ENCODE measurements at regions not wholly inside any gene's neighbourhood (a gene's known extent, or its start where the extent isn't known, plus 50 kb on each side); places are given as distances from the start of the nearest gene placed in this dataset.

DNA sequence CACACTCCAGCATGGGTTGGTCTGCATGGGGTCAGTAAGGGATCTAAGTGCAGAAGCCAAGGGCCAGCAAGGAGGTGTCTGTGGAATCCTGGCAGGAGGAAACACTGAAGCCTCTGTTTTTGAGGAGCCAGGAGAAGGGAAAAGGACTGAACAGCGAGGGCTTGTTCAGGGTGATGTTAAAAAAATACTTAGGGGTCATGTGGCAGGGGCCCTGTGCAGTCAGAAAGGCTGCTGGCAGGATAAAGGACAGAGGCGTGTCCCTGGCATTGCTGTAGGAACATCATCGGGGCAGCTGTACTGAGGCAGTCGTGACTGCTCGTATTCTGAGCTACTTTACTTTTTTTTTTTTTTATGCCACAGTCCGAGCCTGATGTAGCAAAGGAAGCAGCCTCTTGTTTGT is 127.1 kb upstream of the ZFP64 start:
- ChIA-PET CTCF (interaction anchor here (0.6 kb wide), 1 partner anchor 18 kb away, joined by 3 read pairs; no protein-coding TSS in a partner anchor), POLR2A (ENCODE audit: unreplicated experiment) (no interaction called here)
- Histone ChIP-seq H3K9me1 (ENCODE audit: insufficient read depth, low read length) (no peaks in the 10 kb centered on the region), H4K5ac (ENCODE audit: low read depth, low read length) (no peak overlapping the region), H3K23ac (ENCODE audit: low read depth, low read length) (no peak overlapping the region), H3K27me3 (ENCODE audit: control insufficient read depth, insufficient read depth, low read length) (peaks cover 3% of the 10 kb centered on the region; the same call in 1 of the 2 replicates), H2BK20ac (ENCODE audit: low read depth, low read length) (no peak overlapping the region), H2AK5ac (ENCODE audit: low read depth, low read length) (no peak overlapping the region), H2BK120ac (ENCODE audit: low read depth, low read length) (no peak overlapping the region), H4K8ac (ENCODE audit: low read depth in 2 of 2, low read length in 2 of 2) (no peak overlapping the region), H3K4me3 (ENCODE audit: insufficient read depth, low read depth, low read length) (no peak overlapping the region), H2AFZ (replicated peaks; ENCODE audit: low read length, poor library complexity) (no peak overlapping the region), H3K4ac (ENCODE audit: low read depth, low read length) (no peak overlapping the region), H2BK15ac (ENCODE audit: low read depth, low read length) (no peak overlapping the region), H3K79me1 (ENCODE audit: low read depth in 1 of 2, low read length in 2 of 2) (no peaks in the 10 kb centered on the region), H3K14ac (replicated peaks; ENCODE audit: low read depth, low read length) (no peak overlapping the region), H3K9me3 (ENCODE audit: control insufficient read depth, insufficient read depth, low read length) (no peaks in the 10 kb centered on the region), H3K4me1 (ENCODE audit: control insufficient read depth, insufficient read depth, low read length) (no peaks in the 10 kb centered on the region), H3K27ac (ENCODE audit: insufficient read depth, low read length) (no peak overlapping the region), H3K56ac (ENCODE audit: extremely low read depth, insufficient read depth, low read length) (no peak overlapping the region), H4K91ac (ENCODE audit: insufficient read depth, low read depth, low read length) (no peak overlapping the region), H3K18ac (ENCODE audit: low read depth, low read length) (no peak overlapping the region), H2AK9ac (replicated peaks; ENCODE audit: low read depth, low read length, poor library complexity) (no peak overlapping the region), H2BK5ac (ENCODE audit: low read depth, low read length, poor library complexity, severe bottlenecking) (no peak overlapping the region), H3K36me3 (ENCODE audit: control insufficient read depth, insufficient read depth, low read length) (no peaks in the 10 kb centered on the region), H4K20me1 (ENCODE audit: insufficient read depth, low read length) (no peaks in the 10 kb centered on the region), H3K4me2 (ENCODE audit: low read depth, low read length) (no peak overlapping the region), H3K9ac (ENCODE audit: low read depth, low read length) (no peak overlapping the region)
- DNase-seq = no peak
- BruUV-seq (replicated peaks) = no TSS peak
- in situ Hi-C loops (cut with MboI; ENCODE audit: low sequenced_read_pairs) (loop anchor here (10.0 to 25.0 kb wide), 2 partner anchors 894 to 1226 kb away; no protein-coding TSS in a partner anchor), intact Hi-C loops (cut with micrococcal nuclease) (loop anchor here (10.0 kb wide), 1 partner anchor 476 kb away; no protein-coding TSS in a partner anchor), dilution Hi-C loops (cut with HindIII; ENCODE audit: low sequenced_read_pairs, unreplicated experiment) (no loop called here)
- ATAC-seq (ENCODE audit: low read depth) = no peak
- TF ChIP-seq RCOR1 (IDR thresholded peaks at IDR 0.05; ENCODE audit: insufficient replicate concordance, low read length) (no peak), CEBPB (IDR thresholded peaks at IDR 0.05; ENCODE audit: low read depth, low read length) (no peak), CHD1 (IDR thresholded peaks at IDR 0.05; ENCODE audit: low read depth, low read length) (no peak), RAD21 (IDR thresholded peaks at IDR 0.05; ENCODE audit: low read length) (no peak), BHLHE40 (IDR thresholded peaks at IDR 0.05; ENCODE audit: low read depth, low read length) (no peak), RFX5 (IDR thresholded peaks at IDR 0.05; ENCODE audit: low read depth, low read length) (no peak), NFE2L2 (IDR thresholded peaks at IDR 0.05; ENCODE audit: low read depth, low read length) (no peak), MXI1 (IDR thresholded peaks at IDR 0.05; ENCODE audit: borderline replicate concordance, low read depth, low read length) (no peak), FOS (IDR thresholded peaks at IDR 0.05; ENCODE audit: low read depth, low read length) (no peak), MAZ (IDR thresholded peaks at IDR 0.05; ENCODE audit: borderline replicate concordance, low read depth, low read length) (no peak), MAFK (IDR thresholded peaks at IDR 0.05; ENCODE audit: low read depth, low read length) (no peak), SMC3 (IDR thresholded peaks at IDR 0.05; ENCODE audit: low read depth, low read length) (no peak), POLR2A (IDR thresholded peaks at IDR 0.05; ENCODE audit: low read depth, low read length) (no peak)
- TF ChIP-seq, protein P1, sequence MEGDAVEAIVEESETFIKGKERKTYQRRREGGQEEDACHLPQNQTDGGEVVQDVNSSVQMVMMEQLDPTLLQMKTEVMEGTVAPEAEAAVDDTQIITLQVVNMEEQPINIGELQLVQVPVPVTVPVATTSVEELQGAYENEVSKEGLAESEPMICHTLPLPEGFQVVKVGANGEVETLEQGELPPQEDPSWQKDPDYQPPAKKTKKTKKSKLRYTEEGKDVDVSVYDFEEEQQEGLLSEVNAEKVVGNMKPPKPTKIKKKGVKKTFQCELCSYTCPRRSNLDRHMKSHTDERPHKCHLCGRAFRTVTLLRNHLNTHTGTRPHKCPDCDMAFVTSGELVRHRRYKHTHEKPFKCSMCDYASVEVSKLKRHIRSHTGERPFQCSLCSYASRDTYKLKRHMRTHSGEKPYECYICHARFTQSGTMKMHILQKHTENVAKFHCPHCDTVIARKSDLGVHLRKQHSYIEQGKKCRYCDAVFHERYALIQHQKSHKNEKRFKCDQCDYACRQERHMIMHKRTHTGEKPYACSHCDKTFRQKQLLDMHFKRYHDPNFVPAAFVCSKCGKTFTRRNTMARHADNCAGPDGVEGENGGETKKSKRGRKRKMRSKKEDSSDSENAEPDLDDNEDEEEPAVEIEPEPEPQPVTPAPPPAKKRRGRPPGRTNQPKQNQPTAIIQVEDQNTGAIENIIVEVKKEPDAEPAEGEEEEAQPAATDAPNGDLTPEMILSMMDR (conservative IDR thresholded peaks at IDR 0.05; ENCODE audit: low read depth, low read length) = no peak
- TF ChIP-seq, protein P2, sequence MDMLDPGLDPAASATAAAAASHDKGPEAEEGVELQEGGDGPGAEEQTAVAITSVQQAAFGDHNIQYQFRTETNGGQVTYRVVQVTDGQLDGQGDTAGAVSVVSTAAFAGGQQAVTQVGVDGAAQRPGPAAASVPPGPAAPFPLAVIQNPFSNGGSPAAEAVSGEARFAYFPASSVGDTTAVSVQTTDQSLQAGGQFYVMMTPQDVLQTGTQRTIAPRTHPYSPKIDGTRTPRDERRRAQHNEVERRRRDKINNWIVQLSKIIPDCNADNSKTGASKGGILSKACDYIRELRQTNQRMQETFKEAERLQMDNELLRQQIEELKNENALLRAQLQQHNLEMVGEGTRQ (IDR thresholded peaks at IDR 0.05; ENCODE audit: low read depth, low read length) = no peak
- TF ChIP-seq, protein P3, sequence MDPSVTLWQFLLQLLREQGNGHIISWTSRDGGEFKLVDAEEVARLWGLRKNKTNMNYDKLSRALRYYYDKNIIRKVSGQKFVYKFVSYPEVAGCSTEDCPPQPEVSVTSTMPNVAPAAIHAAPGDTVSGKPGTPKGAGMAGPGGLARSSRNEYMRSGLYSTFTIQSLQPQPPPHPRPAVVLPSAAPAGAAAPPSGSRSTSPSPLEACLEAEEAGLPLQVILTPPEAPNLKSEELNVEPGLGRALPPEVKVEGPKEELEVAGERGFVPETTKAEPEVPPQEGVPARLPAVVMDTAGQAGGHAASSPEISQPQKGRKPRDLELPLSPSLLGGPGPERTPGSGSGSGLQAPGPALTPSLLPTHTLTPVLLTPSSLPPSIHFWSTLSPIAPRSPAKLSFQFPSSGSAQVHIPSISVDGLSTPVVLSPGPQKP (IDR thresholded peaks at IDR 0.05; ENCODE audit: borderline replicate concordance, low read depth, low read length) = no peak
- 40% methylated on average over 2 of the region's 6 CpGs; no CpG with 5 or more reads in 1 of the 2 experiments for WGBS, 2 experiments (ENCODE audit: extremely low coverage in 2 of 2, insufficient read length in 1 of 2)

Data from IMR-90 (cell line).